ENCODE measurements at regions not wholly inside any gene's neighbourhood (a gene's known extent, or its start where the extent isn't known, plus 50 kb on each side); places are given as distances from the start of the nearest gene placed in this dataset.

DNA sequence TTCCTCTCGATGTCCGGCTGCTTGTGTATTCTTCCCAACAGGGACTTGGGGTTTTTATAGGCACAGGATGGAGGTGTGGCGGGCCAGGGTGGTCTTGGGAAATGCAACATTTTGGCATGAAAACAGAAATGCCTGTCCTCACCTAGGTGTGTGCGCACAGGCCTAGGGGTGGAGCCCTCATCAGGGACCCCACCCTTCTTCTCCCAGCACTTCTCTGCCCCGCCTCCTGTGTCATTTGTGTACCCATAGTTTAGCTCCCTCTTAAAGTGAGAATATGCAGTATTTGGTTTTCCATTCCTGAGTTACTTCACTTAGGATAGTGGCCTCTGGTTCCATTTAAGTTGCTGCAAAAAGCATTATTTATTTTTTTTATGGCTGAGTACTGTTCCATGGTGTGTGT, 90.2 kb upstream of the ITGB1 start (continued):
- TF ChIP-seq EP300 (IDR thresholded peaks at IDR 0.05; ENCODE audit: borderline replicate concordance in 1 of 2, low read depth in 2 of 2, low read length in 2 of 2) (no peak), TEAD4 (IDR thresholded peaks at IDR 0.05; ENCODE audit: low read depth, low read length) (no peak), KDM4A (IDR thresholded peaks at IDR 0.05; ENCODE audit: low read depth, low read length, severe bottlenecking) (no peak)

Measured in H1 (cell line).